ENCODE measurements at regions not wholly inside any gene's neighbourhood (a gene's known extent, or its start where the extent isn't known, plus 50 kb on each side); places are given as distances from the start of the nearest gene placed in this dataset.

DNA sequence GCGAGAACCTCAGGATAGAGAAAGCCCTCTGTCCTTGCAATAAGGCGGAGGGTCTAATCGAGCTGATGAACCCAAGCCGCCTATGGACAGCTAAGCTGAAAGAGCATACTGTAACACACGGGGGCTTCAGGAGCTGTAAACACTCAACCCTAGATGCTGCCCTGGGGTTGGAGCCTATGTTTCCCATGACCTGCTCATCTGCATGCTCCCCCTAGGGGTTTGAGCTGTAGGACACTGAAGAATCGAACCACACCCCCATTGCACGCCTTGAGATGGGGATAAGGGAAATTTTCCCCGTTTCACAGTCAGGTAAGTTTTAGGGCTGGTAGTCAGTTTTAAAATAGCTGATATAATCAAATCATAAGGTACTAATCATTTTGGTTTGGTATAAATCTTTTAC lies 675.6 kb upstream of the CDH8 start:
- TF ChIP-seq, protein P1, sequence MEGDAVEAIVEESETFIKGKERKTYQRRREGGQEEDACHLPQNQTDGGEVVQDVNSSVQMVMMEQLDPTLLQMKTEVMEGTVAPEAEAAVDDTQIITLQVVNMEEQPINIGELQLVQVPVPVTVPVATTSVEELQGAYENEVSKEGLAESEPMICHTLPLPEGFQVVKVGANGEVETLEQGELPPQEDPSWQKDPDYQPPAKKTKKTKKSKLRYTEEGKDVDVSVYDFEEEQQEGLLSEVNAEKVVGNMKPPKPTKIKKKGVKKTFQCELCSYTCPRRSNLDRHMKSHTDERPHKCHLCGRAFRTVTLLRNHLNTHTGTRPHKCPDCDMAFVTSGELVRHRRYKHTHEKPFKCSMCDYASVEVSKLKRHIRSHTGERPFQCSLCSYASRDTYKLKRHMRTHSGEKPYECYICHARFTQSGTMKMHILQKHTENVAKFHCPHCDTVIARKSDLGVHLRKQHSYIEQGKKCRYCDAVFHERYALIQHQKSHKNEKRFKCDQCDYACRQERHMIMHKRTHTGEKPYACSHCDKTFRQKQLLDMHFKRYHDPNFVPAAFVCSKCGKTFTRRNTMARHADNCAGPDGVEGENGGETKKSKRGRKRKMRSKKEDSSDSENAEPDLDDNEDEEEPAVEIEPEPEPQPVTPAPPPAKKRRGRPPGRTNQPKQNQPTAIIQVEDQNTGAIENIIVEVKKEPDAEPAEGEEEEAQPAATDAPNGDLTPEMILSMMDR (IDR thresholded peaks at IDR 0.05; ENCODE audit: low read depth, low read length, missing control alignments) = no peak
- no peak for DNase-seq (ENCODE audit: low read depth)
- no peak overlapping the region for H3K4me3 ChIP-seq (ENCODE audit: low read depth, low read length)

DNA sequence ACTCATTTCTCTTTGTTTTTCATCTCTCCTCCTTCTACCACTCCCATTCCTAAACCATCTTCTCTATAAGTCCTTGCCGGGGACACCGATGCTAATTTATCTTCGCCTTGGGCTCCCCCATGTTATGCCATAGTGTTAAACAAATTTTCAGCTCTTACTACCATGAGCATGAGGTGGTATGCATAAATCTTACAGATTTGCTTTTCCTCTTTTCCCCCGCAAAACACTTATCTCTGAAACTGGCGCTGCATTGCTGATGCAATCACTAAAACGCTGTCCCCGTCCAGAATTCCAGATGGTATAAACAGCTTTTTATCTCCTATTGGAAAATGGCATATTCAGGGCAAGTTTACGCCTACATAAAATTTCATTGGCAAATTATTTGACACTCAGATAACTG lies 673.6 kb upstream of the CDH8 start:
- DNase-seq (ENCODE audit: low read depth) = no peak
- TF ChIP-seq, protein P1 (IDR thresholded peaks at IDR 0.05; ENCODE audit: low read depth, low read length, missing control alignments) = no peak
- no peak overlapping the region for H3K4me3 ChIP-seq (ENCODE audit: low read depth, low read length)

DNA sequence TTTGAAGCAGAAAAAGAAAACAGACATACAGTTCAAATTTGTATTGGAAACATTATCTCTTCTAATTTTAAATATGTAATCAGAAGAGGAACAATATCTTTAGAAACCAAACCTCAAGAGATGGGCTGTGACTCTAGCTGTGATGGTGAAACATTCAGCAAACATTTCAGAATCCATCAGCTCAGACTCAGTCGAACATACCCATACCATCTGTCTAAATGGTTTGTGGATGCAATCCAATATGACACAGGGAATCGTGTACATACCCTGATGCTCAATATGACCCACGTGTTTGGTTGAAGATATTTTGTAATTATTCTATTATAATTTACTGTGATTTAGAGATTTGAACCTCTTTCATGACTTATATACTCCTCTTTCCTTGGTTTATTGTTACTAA lies 665.2 kb upstream of the CDH8 start:
- TF ChIP-seq, protein P1 (IDR thresholded peaks at IDR 0.05; ENCODE audit: low read depth, low read length, missing control alignments) = no peak
- no peak overlapping the region for H3K4me3 ChIP-seq (ENCODE audit: low read depth, low read length)
- DNase-seq (ENCODE audit: low read depth) = no peak

DNA sequence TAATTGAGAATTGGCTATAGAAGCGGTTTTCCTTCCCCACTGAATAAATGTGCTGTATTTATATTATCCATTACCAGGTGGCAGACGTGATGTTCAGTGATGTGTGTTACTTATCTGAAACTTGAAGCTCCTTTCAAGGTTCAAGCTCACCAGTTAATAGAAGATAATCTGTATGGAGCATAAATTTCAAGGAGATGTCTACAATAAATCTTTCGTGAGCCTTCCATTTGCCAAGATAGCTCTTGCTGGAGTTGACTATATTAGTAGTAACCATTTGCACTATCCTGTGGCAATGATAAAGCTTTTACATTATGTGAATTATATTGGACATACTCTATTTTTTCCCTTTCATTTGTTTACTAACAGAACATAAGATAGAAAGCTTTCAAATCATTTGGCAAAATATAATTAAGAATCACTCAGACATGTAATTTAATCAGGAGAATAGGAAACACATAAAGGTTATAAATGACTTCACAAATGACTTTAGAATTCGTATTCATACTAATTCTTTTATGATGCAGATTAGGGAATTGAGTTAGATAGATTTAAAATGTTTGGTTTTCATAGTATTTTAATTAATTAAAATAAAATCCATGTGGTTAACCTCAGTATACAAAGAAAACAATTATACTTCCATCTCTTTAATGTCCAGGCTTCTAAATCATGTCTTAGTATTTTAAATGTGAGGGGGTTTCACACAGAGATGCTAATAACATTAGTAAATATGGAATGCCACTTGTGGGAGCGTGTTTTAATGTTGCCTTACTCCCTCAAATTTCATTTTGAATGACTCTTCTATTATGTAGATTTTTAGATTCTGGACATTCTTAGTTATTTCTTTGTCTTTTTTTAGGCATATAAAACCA lies 664.4 kb upstream of the CDH8 start:
- no peak overlapping the region for H3K4me3 ChIP-seq (ENCODE audit: low read depth, low read length)
- TF ChIP-seq, protein P1 (IDR thresholded peaks at IDR 0.05; ENCODE audit: low read depth, low read length, missing control alignments) = no peak
- DNase-seq (ENCODE audit: low read depth) = no peak

DNA sequence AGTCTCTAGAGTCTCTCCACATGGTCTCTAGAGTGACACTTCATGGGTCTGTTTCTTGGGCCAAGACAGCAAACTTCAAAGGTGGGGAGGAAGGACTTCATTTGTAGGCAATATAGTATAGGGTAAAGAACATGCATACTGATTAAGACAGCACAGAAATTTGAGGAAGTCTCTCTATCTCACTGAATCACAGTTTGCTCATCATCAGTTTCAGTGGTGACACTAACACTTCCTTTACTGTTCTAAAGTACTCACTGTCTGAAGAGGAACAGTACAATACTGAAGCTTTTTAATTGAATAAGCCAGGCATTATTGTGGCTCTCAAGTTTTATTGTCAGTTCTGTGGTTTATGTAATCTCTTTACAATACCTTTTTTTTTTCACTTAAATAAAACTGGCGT lies 656.4 kb upstream of the CDH8 start:
- TF ChIP-seq, protein P1 (IDR thresholded peaks at IDR 0.05; ENCODE audit: low read depth, low read length, missing control alignments) = no peak
- no peak overlapping the region for H3K4me3 ChIP-seq (ENCODE audit: low read depth, low read length)
- no peak for DNase-seq (ENCODE audit: low read depth)

DNA sequence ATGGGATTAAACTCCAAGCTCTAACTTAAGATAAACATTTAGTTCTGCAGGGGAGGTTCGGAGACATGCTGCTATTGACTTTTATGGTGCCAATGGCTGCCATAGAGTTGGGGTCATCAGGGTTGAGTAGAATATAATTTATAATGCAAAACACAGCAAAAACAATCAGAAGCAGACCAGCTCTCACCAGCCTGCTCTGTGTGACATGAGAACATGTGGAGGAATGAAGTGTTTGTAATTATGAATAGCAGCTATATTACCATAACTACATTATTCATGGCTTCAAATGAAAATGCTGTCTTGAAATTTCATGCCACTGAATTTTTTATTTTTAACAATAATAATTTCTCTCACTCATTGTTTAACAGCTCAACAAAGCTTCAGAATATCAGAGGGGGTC lies 645.6 kb upstream of the CDH8 start:
- no peak for DNase-seq (ENCODE audit: low read depth)
- no peak overlapping the region for H3K4me3 ChIP-seq (ENCODE audit: low read depth, low read length)
- TF ChIP-seq, protein P1 (IDR thresholded peaks at IDR 0.05; ENCODE audit: low read depth, low read length, missing control alignments) = no peak

DNA sequence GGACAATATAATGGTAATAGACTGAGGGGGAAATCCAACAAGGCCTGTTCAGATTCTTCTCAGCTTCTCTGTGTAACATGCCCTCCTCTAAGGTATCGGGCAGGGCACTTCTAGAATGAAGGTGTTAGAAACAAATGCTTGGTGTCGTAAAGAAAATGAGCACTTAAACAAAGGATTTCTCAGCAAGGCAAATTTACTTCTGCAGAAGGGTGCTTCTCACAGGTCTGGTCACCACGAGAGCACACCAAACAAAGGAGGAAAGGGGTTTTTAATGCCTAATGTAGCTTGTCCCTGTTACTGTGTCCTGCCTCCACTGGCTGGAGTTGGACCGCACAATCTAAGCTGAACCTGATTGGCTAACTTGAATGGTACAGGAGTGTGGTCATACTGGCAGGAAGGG lies 642.6 kb upstream of the CDH8 start:
- DNase-seq (ENCODE audit: low read depth) = no peak
- TF ChIP-seq, protein P1 (IDR thresholded peaks at IDR 0.05; ENCODE audit: low read depth, low read length, missing control alignments) = no peak
- H3K4me3 ChIP-seq (ENCODE audit: low read depth, low read length) = no peak overlapping the region

All from GM12864 (cell line).